ENCODE measurements at regions not wholly inside any gene's neighbourhood (a gene's known extent, or its start where the extent isn't known, plus 50 kb on each side); places are given as distances from the start of the nearest gene placed in this dataset.
A peak's percentile ranks its signal among the peaks of the same experiment; 100 is the strongest.

DNA sequence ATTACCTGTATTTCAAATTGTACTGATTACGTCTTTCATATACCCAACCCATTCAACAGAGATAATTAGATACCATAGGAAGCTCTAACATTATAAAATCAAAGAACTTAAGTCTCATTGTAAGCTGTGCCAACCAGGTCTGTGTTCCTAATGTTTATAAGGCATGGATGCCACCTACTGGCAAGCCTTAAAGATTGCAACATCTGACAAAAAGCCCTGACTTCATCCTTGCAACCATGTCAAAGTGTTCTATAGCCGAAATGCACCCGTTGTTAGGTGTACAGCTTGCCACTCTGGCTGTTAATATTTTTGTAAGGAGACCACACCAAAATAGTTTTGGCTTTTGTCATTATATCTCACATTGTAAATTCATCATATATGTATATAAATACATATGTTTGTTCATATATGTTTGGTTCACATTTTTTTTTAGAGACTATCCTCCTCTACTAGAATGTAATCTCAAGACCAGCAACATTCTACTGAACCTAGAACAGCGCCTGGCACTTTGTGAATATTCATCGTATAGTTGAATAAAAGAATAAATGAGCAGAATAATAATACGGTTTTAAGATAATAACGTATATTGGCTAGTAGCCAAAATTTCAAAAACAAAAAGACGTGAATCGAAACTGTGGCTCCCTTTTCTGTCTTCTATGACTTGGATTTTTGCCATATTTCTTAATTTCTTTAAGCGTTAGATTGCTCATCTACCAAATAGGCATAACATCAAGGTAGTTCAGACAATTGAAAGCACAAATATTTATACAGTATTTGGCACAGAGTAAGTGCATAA, 258.1 kb downstream of the TBL1XR1 start:
- Histone ChIP-seq H3K79me2 (ENCODE audit: low read length) (no peaks in the 10 kb centered on the region), H3K4me3 (ENCODE audit: low read length) (no peak overlapping the region), H3K27ac (ENCODE audit: low read length) (no peak overlapping the region), H3K9me2 (replicated peaks; ENCODE audit: insufficient read depth, low read length) (no peaks in the 10 kb centered on the region), H3K4me2 (ENCODE audit: low read depth, low read length, poor library complexity, severe bottlenecking) (no peak overlapping the region), H4K20me1 (ENCODE audit: insufficient read depth, low read depth, low read length) (no peaks in the 10 kb centered on the region), H3K27me3 (ENCODE audit: low read length) (no peaks in the 10 kb centered on the region), H3K4me1 (ENCODE audit: low read length) (no peaks in the 10 kb centered on the region), H3K9me3 (ENCODE audit: low read length) (no peaks in the 10 kb centered on the region), H3K36me3 (ENCODE audit: insufficient read depth, low read length) (no peaks in the 10 kb centered on the region), H2AFZ (ENCODE audit: low read length) (no peak overlapping the region), H3K9ac (ENCODE audit: low read length) (no peak overlapping the region)
- DNase-seq, result peak; percentile 84

DNA sequence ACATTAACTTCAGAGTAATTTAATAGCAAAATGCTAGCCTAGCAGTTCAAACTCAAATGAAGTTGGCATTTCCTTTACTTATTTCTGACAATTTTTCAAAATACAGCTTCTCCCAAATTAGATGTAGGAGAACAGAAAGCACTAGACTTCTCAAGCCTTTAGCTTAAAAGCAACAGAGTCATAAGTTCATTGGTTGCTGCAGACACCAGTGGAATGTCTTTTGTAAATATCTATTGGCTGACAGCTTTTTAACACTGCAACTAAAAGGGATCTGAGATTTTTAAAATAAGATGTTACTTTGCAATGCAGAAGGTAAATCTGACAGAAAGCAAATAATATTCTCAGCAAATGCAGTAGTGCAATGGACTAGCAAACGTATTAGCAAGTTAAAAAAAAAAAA, 259.3 kb downstream of the TBL1XR1 start:
- no peak overlapping the region for H3K4me3 ChIP-seq (ENCODE audit: low read length)
- no peak overlapping the region for H2AFZ ChIP-seq (ENCODE audit: low read length)
- no peaks in the 10 kb centered on the region for H3K36me3 ChIP-seq (ENCODE audit: insufficient read depth, low read length)
- no peaks in the 10 kb centered on the region for H3K79me2 ChIP-seq (ENCODE audit: low read length)
- H3K9me3 ChIP-seq (ENCODE audit: low read length), result no peaks in the 10 kb centered on the region
- no peaks in the 10 kb centered on the region for H3K4me1 ChIP-seq (ENCODE audit: low read length)
- no peaks in the 10 kb centered on the region for H3K27me3 ChIP-seq (ENCODE audit: low read length)
- no peaks in the 10 kb centered on the region for H3K9me2 ChIP-seq (replicated peaks; ENCODE audit: insufficient read depth, low read length)
- H4K20me1 ChIP-seq (ENCODE audit: insufficient read depth, low read depth, low read length), result no peaks in the 10 kb centered on the region
- DNase-seq, result no peak
- H3K27ac ChIP-seq (ENCODE audit: low read length), result no peak overlapping the region
- H3K4me2 ChIP-seq (ENCODE audit: low read depth, low read length, poor library complexity, severe bottlenecking), result no peak overlapping the region
- no peak overlapping the region for H3K9ac ChIP-seq (ENCODE audit: low read length)

DNA sequence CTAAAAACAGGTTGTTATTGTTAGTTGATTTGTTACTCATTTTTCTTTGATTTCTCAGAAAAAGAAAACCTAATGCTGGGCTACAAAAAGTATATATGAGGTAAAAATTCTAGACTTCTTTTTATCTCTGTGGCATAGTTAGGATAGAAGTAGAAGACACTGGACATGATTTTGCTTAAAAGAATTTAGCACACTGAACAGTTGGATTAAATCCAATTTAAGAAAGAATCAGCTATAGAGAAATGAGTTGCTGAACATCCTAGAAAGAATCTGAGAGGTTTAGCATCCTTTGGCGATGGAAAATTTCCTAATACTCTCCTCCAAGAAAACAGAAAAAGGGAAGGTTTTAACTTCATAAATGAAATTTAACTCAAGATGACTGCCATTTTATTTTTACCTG, 259.7 kb downstream of the TBL1XR1 start:
- no peak for DNase-seq
- H3K9me2 ChIP-seq (replicated peaks; ENCODE audit: insufficient read depth, low read length), result no peaks in the 10 kb centered on the region
- H3K4me3 ChIP-seq (ENCODE audit: low read length), result no peak overlapping the region
- no peak overlapping the region for H3K4me2 ChIP-seq (ENCODE audit: low read depth, low read length, poor library complexity, severe bottlenecking)
- no peaks in the 10 kb centered on the region for H3K4me1 ChIP-seq (ENCODE audit: low read length)
- no peaks in the 10 kb centered on the region for H3K27me3 ChIP-seq (ENCODE audit: low read length)
- H3K9me3 ChIP-seq (ENCODE audit: low read length), result no peaks in the 10 kb centered on the region
- no peak overlapping the region for H3K27ac ChIP-seq (ENCODE audit: low read length)
- H4K20me1 ChIP-seq (ENCODE audit: insufficient read depth, low read depth, low read length), result no peaks in the 10 kb centered on the region
- H3K79me2 ChIP-seq (ENCODE audit: low read length), result no peaks in the 10 kb centered on the region
- no peak overlapping the region for H2AFZ ChIP-seq (ENCODE audit: low read length)
- no peaks in the 10 kb centered on the region for H3K36me3 ChIP-seq (ENCODE audit: insufficient read depth, low read length)
- H3K9ac ChIP-seq (ENCODE audit: low read length), result no peak overlapping the region

DNA sequence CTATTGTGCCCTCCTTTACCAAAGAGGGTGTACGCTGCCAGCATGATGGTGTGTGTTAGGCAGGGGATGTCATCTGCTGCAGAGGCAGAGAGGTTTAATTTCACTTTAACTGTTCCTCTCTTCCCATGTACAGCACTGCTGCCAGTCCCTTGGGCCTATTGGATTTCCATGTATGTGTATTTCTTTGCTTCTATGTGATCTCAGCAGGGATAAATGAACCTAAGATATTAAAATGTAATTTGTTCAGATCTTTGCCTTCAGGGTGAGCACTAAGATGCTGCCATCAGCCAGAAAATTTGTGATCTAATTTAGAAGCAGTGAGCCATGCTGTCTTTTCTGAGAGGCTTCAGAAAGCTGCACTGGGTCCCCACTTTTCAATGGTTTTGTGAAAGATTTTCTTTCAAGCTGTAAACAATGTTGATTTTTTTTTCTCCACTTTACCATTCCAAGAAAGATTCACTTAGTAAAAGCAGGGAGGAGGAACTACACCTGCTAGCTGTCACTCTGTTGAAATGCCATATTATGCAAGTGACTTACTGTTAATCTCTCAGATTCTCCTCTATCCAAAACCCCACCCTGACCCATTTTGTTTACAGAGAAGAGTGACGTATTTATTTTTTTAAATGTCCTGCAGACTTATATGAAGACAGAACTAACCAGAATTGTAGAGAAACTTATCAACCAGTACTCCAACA, 261.9 kb downstream of the TBL1XR1 start:
- H2AFZ ChIP-seq (ENCODE audit: low read length), result no peak overlapping the region
- no peak for DNase-seq
- no peaks in the 10 kb centered on the region for H3K27me3 ChIP-seq (ENCODE audit: low read length)
- H3K9me2 ChIP-seq (replicated peaks; ENCODE audit: insufficient read depth, low read length), result no peaks in the 10 kb centered on the region
- no peaks in the 10 kb centered on the region for H3K4me1 ChIP-seq (ENCODE audit: low read length)
- H3K27ac ChIP-seq (ENCODE audit: low read length), result no peak overlapping the region
- H3K9me3 ChIP-seq (ENCODE audit: low read length), result no peaks in the 10 kb centered on the region
- no peak overlapping the region for H3K4me3 ChIP-seq (ENCODE audit: low read length)
- no peaks in the 10 kb centered on the region for H3K79me2 ChIP-seq (ENCODE audit: low read length)
- H3K4me2 ChIP-seq (ENCODE audit: low read depth, low read length, poor library complexity, severe bottlenecking), result no peak overlapping the region
- no peaks in the 10 kb centered on the region for H3K36me3 ChIP-seq (ENCODE audit: insufficient read depth, low read length)
- H3K9ac ChIP-seq (ENCODE audit: low read length), result no peak overlapping the region
- no peaks in the 10 kb centered on the region for H4K20me1 ChIP-seq (ENCODE audit: insufficient read depth, low read depth, low read length)

DNA sequence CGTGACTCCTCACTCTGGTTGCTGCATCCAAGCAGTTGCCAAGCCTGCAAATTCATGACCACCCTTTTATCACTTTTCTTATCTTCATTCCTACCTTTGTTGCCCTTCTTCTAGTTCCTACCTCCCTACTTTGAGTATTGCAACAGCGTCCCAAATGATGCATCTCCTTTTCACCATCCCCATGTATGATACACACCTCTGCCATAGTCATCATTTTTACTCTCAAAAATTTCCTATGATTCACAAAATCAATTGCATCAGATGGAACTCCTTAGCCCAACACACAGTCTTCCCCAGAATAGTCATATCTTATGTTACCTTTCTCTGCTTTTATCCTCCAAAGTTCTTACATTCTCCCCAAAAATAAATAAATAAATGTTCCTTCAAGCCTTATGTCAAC, 262.6 kb downstream of the TBL1XR1 start:
- Histone ChIP-seq H3K4me2 (ENCODE audit: low read depth, low read length, poor library complexity, severe bottlenecking) (no peak overlapping the region), H3K27me3 (ENCODE audit: low read length) (no peaks in the 10 kb centered on the region), H3K4me1 (ENCODE audit: low read length) (no peaks in the 10 kb centered on the region), H3K9me3 (ENCODE audit: low read length) (no peaks in the 10 kb centered on the region), H4K20me1 (ENCODE audit: insufficient read depth, low read depth, low read length) (no peaks in the 10 kb centered on the region), H2AFZ (ENCODE audit: low read length) (no peak overlapping the region), H3K9me2 (replicated peaks; ENCODE audit: insufficient read depth, low read length) (no peaks in the 10 kb centered on the region), H3K27ac (ENCODE audit: low read length) (no peak overlapping the region), H3K36me3 (ENCODE audit: insufficient read depth, low read length) (no peaks in the 10 kb centered on the region), H3K9ac (ENCODE audit: low read length) (no peak overlapping the region), H3K4me3 (ENCODE audit: low read length) (no peak overlapping the region), H3K79me2 (ENCODE audit: low read length) (no peaks in the 10 kb centered on the region)
- DNase-seq, result no peak

DNA sequence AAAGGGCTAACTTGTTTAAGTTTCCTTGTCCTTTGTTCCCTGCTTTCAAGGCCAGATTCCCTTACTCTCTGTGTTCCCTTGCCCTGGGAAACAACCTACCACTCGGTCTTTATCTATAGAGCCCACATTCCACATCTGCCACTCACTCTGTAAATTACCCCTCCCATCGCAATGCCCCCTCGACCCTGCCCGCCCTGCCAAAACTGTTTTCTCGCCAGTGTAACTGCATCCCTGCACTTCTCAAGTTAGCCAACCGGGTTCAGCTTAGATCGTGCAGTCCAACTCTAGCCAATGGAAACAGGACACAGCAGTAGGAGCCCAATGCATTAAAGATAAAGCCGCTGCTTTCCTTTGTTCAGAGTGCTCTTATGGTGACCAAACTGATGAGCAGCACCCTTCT, 263.6 kb downstream of the TBL1XR1 start:
- H3K4me2 ChIP-seq (ENCODE audit: low read depth, low read length, poor library complexity, severe bottlenecking), result no peak overlapping the region
- no peaks in the 10 kb centered on the region for H3K9me3 ChIP-seq (ENCODE audit: low read length)
- H3K4me3 ChIP-seq (ENCODE audit: low read length), result no peak overlapping the region
- no peaks in the 10 kb centered on the region for H3K27me3 ChIP-seq (ENCODE audit: low read length)
- H4K20me1 ChIP-seq (ENCODE audit: insufficient read depth, low read depth, low read length), result no peaks in the 10 kb centered on the region
- no peak overlapping the region for H2AFZ ChIP-seq (ENCODE audit: low read length)
- no peak overlapping the region for H3K27ac ChIP-seq (ENCODE audit: low read length)
- no peak for DNase-seq
- no peaks in the 10 kb centered on the region for H3K9me2 ChIP-seq (replicated peaks; ENCODE audit: insufficient read depth, low read length)
- no peaks in the 10 kb centered on the region for H3K36me3 ChIP-seq (ENCODE audit: insufficient read depth, low read length)
- no peaks in the 10 kb centered on the region for H3K79me2 ChIP-seq (ENCODE audit: low read length)
- H3K9ac ChIP-seq (ENCODE audit: low read length), result no peak overlapping the region
- H3K4me1 ChIP-seq (ENCODE audit: low read length), result no peaks in the 10 kb centered on the region

DNA sequence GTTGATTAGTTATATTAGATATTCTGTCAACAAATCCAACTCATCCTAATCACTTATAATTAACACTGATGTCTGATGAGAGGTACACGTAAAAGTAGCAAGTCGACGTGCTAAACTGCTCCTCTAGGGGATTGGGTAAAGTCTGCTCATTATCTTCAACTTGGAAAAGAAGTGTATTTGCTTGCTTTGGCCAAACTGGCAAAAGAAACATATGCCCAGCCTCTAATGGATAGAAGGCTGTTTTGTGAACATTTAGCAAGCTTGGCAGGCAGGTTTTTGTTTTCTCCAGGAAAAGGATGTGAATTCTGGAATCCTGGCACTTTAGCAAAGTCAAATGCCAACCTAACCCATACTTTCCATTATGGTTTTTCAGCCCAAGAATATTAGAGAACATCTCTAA, 264.8 kb downstream of the TBL1XR1 start:
- DNase-seq, result no peak
- Histone ChIP-seq H3K4me1 (ENCODE audit: low read length) (no peaks in the 10 kb centered on the region), H3K9me2 (replicated peaks; ENCODE audit: insufficient read depth, low read length) (no peaks in the 10 kb centered on the region), H3K79me2 (ENCODE audit: low read length) (no peaks in the 10 kb centered on the region), H3K27me3 (ENCODE audit: low read length) (no peaks in the 10 kb centered on the region), H3K9me3 (ENCODE audit: low read length) (no peaks in the 10 kb centered on the region), H3K27ac (ENCODE audit: low read length) (no peak overlapping the region), H4K20me1 (ENCODE audit: insufficient read depth, low read depth, low read length) (no peaks in the 10 kb centered on the region), H3K36me3 (ENCODE audit: insufficient read depth, low read length) (no peaks in the 10 kb centered on the region), H3K4me3 (ENCODE audit: low read length) (no peak overlapping the region), H3K4me2 (ENCODE audit: low read depth, low read length, poor library complexity, severe bottlenecking) (no peak overlapping the region), H3K9ac (ENCODE audit: low read length) (no peak overlapping the region), H2AFZ (ENCODE audit: low read length) (no peak overlapping the region)

DNA sequence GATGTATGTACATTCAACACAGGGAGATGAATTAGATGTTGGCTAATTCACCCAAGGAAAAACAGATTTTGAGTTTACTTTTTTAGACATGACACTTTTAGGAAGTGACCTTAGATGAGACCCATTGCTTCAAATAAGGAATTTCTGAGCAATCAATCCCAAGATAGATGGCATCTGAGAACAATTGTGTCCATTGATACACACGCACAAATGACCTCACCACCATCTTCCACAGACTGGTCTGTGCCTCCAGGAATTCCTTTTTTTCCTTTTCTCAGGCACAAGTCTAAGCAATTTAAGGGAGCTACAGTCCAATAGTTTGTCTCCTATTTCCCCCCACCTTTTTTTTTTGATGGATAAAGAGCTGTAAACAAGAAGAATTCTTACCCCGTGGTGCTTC, 265.3 kb downstream of the TBL1XR1 start:
- H2AFZ ChIP-seq (ENCODE audit: low read length), result no peak overlapping the region
- no peaks in the 10 kb centered on the region for H4K20me1 ChIP-seq (ENCODE audit: insufficient read depth, low read depth, low read length)
- DNase-seq, result no peak
- H3K4me2 ChIP-seq (ENCODE audit: low read depth, low read length, poor library complexity, severe bottlenecking), result no peak overlapping the region
- no peaks in the 10 kb centered on the region for H3K9me3 ChIP-seq (ENCODE audit: low read length)
- H3K4me1 ChIP-seq (ENCODE audit: low read length), result no peaks in the 10 kb centered on the region
- no peak overlapping the region for H3K4me3 ChIP-seq (ENCODE audit: low read length)
- no peaks in the 10 kb centered on the region for H3K36me3 ChIP-seq (ENCODE audit: insufficient read depth, low read length)
- no peaks in the 10 kb centered on the region for H3K79me2 ChIP-seq (ENCODE audit: low read length)
- H3K9ac ChIP-seq (ENCODE audit: low read length), result no peak overlapping the region
- H3K27me3 ChIP-seq (ENCODE audit: low read length), result no peaks in the 10 kb centered on the region
- H3K27ac ChIP-seq (ENCODE audit: low read length), result no peak overlapping the region
- no peaks in the 10 kb centered on the region for H3K9me2 ChIP-seq (replicated peaks; ENCODE audit: insufficient read depth, low read length)
